Keratinocyte (primary cell): ENCODE measurements at regions not wholly inside any gene's neighbourhood (a gene's known extent, or its start where the extent isn't known, plus 50 kb on each side); places are given as distances from the start of the nearest gene placed in this dataset.

Experiments used
- CTCF ChIP-seq, 3 experiments: IDR thresholded peaks in 1 of 3; conservative IDR thresholded peaks in 1 of 3; optimal IDR thresholded peaks in 1 of 3; 2 replicates in 2 of 3; 3 replicates in 1 of 3; pipeline versions ENCODE3 to v1.5.1; 2011; ENCODE audit warnings: low read length in 3 of 3, mild to moderate bottlenecking in 3 of 3, moderate library complexity in 2 of 3, control low read depth in 1 of 3, inconsistent platforms in 1 of 3; ENCODE audit not compliant: insufficient read depth in 2 of 3; ENCODE audit errors: extremely low read depth in 1 of 3
- EZH2 ChIP-seq: IDR thresholded peaks from one replicate; pipeline ENCODE4 v1.6.1; 2012; ENCODE audit warnings: inconsistent platforms, mild to moderate bottlenecking, low read length, moderate library complexity

- TF ChIP-seq CTCF (optimal IDR thresholded peaks at IDR 0.05 in 1 of 3, IDR thresholded peaks at IDR 0.05 in 1 of 3, conservative IDR thresholded peaks at IDR 0.05 in 1 of 3; ENCODE audit: extremely low read depth in 1 of 3, insufficient read depth in 2 of 3, low read length in 3 of 3) (no peak), EZH2 (no peak)
Observed at GRCh38 chr2:19673213-19673791, 228.5 kb downstream of the TTC32 start.
